ENCODE measurements at regions not wholly inside any gene's neighbourhood (a gene's known extent, or its start where the extent isn't known, plus 50 kb on each side); places are given as distances from the start of the nearest gene placed in this dataset.

GRCh38 chr22:49302150-49302460, 525.6 kb downstream of the BRD1 start:
- no peaks in the 10 kb centered on the region for H3K36me3 ChIP-seq
- ATAC-seq, result no peak
- no peaks in the 10 kb centered on the region for H3K4me1 ChIP-seq
- no peak overlapping the region for H3K27ac ChIP-seq
- peak in 1 of 4 donors; percentile 41 for DNase-seq
- intact Hi-C loops (cut with DNase I), result loop anchor here in 1 of 2 donors (10.0 kb wide), 1 partner anchor 727 kb away; no protein-coding TSS in a partner anchor
- no peak overlapping the region for H3K4me3 ChIP-seq
- H3K27me3 ChIP-seq, result peaks cover 0 to 57% of the 10 kb centered on the region in 2 donors
- TF ChIP-seq CTCF (IDR thresholded peaks at IDR 0.05), result no peak
- no peaks in the 10 kb centered on the region for H3K9me3 ChIP-seq

GRCh38 chr22:49301398-49302149, 526.1 kb downstream of the BRD1 start:
- Histone ChIP-seq H3K27me3 (peaks cover 0 to 52% of the 10 kb centered on the region in 2 donors), H3K36me3 (no peaks in the 10 kb centered on the region), H3K4me1 (no peaks in the 10 kb centered on the region), H3K27ac (no peak overlapping the region), H3K9me3 (no peaks in the 10 kb centered on the region), H3K4me3 (no peak overlapping the region)
- ATAC-seq (no peak), DNase-seq (peak in 2 of 4 donors; percentile 26 to 73)
- no peak for TF ChIP-seq CTCF (IDR thresholded peaks at IDR 0.05)
- intact Hi-C loops (cut with DNase I), result loop anchor here in 1 of 2 donors (10.0 kb wide), 1 partner anchor 727 kb away; no protein-coding TSS in a partner anchor

GRCh38 chr22:49300951-49301397, 526.7 kb downstream of the BRD1 start:
- Histone ChIP-seq H3K9me3 (no peaks in the 10 kb centered on the region), H3K4me3 (no peak overlapping the region), H3K4me1 (no peaks in the 10 kb centered on the region), H3K36me3 (no peaks in the 10 kb centered on the region), H3K27ac (no peak overlapping the region), H3K27me3 (peaks cover 0 to 46% of the 10 kb centered on the region in 2 donors)
- DNase-seq (peak in 1 of 4 donors; percentile 8), ATAC-seq (no peak)
- no peak for TF ChIP-seq CTCF (IDR thresholded peaks at IDR 0.05)
- intact Hi-C loops (cut with DNase I), result loop anchor here in 1 of 2 donors (10.0 kb wide), 1 partner anchor 726 kb away; no protein-coding TSS in a partner anchor

DNA sequence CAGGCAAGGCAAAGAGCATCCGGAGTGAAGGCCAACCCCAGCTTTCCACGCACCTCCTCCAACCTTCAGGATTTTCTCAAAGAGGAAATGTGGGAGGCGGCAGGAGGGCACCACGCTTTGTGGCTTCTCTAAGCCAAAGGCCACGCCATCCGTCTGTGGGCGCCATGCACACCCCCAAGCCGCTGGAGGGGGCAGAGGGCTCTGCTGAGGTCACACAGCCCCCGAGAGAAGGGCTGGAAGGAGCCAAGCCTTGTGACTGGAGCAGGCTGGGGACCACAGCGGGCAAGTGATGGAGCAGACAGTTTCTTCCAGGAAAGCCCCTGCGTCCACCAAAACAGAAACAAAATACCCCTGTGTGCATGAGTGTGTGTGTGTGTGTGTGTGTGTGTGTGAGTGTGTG, 527.4 kb downstream of the BRD1 start:
- intact Hi-C loops (cut with DNase I), result loop anchor here in 1 of 2 donors (10.0 kb wide), 1 partner anchor 725 kb away; no protein-coding TSS in a partner anchor
- no peak for TF ChIP-seq CTCF (IDR thresholded peaks at IDR 0.05)
- H3K4me1 ChIP-seq, result no peaks in the 10 kb centered on the region
- peaks cover 0 to 38% of the 10 kb centered on the region in 2 donors for H3K27me3 ChIP-seq
- H3K4me3 ChIP-seq, result no peak overlapping the region
- H3K27ac ChIP-seq, result no peak overlapping the region
- ATAC-seq (no peak), DNase-seq (peak in 1 of 4 donors; percentile 25)
- H3K9me3 ChIP-seq, result no peaks in the 10 kb centered on the region
- no peaks in the 10 kb centered on the region for H3K36me3 ChIP-seq

DNA sequence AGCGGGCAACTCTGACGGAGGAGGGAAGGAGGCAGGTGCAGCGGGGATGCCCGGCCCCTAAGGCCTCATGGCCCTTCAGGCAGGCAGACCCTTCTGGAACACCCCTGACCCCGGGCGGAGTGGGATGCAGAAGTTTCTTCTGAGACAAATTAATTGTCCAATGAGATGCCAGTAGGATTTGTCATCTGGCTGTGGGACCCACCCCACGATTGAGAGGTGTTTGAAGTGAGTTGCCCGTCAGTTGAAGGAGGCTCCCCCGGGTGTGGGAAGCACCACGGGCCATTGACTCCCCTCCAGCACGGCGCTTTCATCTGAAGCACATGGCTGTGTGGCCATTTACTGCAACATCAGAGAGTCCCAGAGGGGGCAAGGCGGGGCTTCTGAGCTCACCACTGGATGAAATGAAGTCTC, 527.8 kb downstream of the BRD1 start:
- Histone ChIP-seq H3K27ac (no peak overlapping the region), H3K4me3 (no peak overlapping the region), H3K9me3 (no peaks in the 10 kb centered on the region), H3K4me1 (no peaks in the 10 kb centered on the region), H3K36me3 (no peaks in the 10 kb centered on the region), H3K27me3 (peaks cover 0 to 34% of the 10 kb centered on the region in 2 donors)
- DNase-seq (peak in 1 of 4 donors; percentile 5), ATAC-seq (no peak)
- intact Hi-C loops (cut with DNase I), result loop anchor here in 1 of 2 donors (10.0 kb wide), 1 partner anchor 725 kb away; no protein-coding TSS in a partner anchor
- TF ChIP-seq CTCF (IDR thresholded peaks at IDR 0.05), result no peak

Measured in left lung (tissue), 4 donors.